ENCODE measurements at regions not wholly inside any gene's neighbourhood (a gene's known extent, or its start where the extent isn't known, plus 50 kb on each side); places are given as distances from the start of the nearest gene placed in this dataset.

DNA sequence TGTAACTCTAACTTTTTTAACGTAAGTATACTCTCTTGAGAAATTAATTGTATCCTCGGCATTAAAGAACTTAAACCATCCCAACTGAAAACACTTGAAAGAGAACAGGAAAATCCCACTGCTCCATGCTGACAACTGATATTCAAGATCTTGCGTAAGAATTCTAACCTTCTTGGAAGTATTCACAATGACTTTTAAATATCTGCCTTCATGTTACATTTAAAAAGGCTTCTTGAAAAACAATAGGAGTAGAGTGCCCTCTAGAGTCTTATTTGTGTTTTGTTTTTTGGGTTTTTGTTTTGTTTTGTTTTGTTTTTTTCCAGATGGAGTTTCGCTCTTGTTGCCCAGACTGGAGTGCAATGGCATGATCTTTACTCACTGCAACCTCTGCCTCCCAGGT lies 65.4 kb upstream of the DNAJC10 start:
- TF ChIP-seq, protein P1, sequence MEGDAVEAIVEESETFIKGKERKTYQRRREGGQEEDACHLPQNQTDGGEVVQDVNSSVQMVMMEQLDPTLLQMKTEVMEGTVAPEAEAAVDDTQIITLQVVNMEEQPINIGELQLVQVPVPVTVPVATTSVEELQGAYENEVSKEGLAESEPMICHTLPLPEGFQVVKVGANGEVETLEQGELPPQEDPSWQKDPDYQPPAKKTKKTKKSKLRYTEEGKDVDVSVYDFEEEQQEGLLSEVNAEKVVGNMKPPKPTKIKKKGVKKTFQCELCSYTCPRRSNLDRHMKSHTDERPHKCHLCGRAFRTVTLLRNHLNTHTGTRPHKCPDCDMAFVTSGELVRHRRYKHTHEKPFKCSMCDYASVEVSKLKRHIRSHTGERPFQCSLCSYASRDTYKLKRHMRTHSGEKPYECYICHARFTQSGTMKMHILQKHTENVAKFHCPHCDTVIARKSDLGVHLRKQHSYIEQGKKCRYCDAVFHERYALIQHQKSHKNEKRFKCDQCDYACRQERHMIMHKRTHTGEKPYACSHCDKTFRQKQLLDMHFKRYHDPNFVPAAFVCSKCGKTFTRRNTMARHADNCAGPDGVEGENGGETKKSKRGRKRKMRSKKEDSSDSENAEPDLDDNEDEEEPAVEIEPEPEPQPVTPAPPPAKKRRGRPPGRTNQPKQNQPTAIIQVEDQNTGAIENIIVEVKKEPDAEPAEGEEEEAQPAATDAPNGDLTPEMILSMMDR (IDR thresholded peaks at IDR 0.05): peak in 1 of 2 donors; percentile 22
- no peak for TF ChIP-seq EP300 (IDR thresholded peaks at IDR 0.05)
